ENCODE measurements at regions not wholly inside any gene's neighbourhood (a gene's known extent, or its start where the extent isn't known, plus 50 kb on each side); places are given as distances from the start of the nearest gene placed in this dataset.

- no peaks in the 10 kb centered on the region for H3K9me3 ChIP-seq (replicated peaks)
- H3K4me3 ChIP-seq = no peak overlapping the region
- no peaks in the 10 kb centered on the region for H3K4me1 ChIP-seq
- H3K27ac ChIP-seq (replicated peaks) = no peak overlapping the region
- H3K36me3 ChIP-seq = no peaks in the 10 kb centered on the region
- TF ChIP-seq, protein P1, sequence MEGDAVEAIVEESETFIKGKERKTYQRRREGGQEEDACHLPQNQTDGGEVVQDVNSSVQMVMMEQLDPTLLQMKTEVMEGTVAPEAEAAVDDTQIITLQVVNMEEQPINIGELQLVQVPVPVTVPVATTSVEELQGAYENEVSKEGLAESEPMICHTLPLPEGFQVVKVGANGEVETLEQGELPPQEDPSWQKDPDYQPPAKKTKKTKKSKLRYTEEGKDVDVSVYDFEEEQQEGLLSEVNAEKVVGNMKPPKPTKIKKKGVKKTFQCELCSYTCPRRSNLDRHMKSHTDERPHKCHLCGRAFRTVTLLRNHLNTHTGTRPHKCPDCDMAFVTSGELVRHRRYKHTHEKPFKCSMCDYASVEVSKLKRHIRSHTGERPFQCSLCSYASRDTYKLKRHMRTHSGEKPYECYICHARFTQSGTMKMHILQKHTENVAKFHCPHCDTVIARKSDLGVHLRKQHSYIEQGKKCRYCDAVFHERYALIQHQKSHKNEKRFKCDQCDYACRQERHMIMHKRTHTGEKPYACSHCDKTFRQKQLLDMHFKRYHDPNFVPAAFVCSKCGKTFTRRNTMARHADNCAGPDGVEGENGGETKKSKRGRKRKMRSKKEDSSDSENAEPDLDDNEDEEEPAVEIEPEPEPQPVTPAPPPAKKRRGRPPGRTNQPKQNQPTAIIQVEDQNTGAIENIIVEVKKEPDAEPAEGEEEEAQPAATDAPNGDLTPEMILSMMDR (IDR thresholded peaks at IDR 0.05; ENCODE audit: borderline replicate concordance) = no peak
- H3K27me3 ChIP-seq (ENCODE audit: low read depth) = no peaks in the 10 kb centered on the region
- DNase-seq = no peak
- intact Hi-C loops (cut with micrococcal nuclease) = no loop called here
These were observed 108.8 kb upstream of the JARID2 start for GRCh38 chr6:15137086-15137485.

DNA sequence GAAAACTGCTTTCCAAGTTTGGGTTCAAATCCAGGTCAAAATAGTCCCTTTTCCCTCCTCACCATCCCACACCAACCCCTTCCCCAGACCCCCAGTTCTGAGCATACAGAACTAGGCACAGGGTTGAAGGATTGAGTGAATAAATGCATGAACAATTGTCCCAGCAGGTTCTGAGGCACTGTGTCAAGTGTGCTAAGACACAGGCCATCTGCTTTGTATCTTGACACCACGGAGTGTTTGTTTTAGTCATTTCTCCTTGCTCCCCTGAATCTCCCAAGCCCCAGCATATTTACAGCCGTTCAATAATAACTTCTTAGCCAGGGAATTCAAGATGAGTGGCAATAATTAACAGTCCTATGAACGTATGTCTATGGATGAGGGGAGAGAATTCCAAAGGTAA, 102.8 kb upstream of the JARID2 start:
- peaks cover 4% of the 10 kb centered on the region for H3K4me1 ChIP-seq
- no peaks in the 10 kb centered on the region for H3K27me3 ChIP-seq (ENCODE audit: low read depth)
- H3K4me3 ChIP-seq = no peak overlapping the region
- no peak overlapping the region for H3K27ac ChIP-seq (replicated peaks)
- intact Hi-C loops (cut with micrococcal nuclease) = no loop called here
- H3K9me3 ChIP-seq (replicated peaks) = no peaks in the 10 kb centered on the region
- TF ChIP-seq, protein P1 (IDR thresholded peaks at IDR 0.05; ENCODE audit: borderline replicate concordance) = no peak
- H3K36me3 ChIP-seq = no peaks in the 10 kb centered on the region
- DNase-seq = no peak

- no peak overlapping the region for H3K27ac ChIP-seq (replicated peaks)
- DNase-seq = no peak
- H3K9me3 ChIP-seq (replicated peaks) = no peaks in the 10 kb centered on the region
- TF ChIP-seq, protein P1 (IDR thresholded peaks at IDR 0.05; ENCODE audit: borderline replicate concordance) = no peak
- intact Hi-C loops (cut with micrococcal nuclease) = no loop called here
- H3K4me3 ChIP-seq = no peak overlapping the region
- no peaks in the 10 kb centered on the region for H3K36me3 ChIP-seq
- no peaks in the 10 kb centered on the region for H3K27me3 ChIP-seq (ENCODE audit: low read depth)
- H3K4me1 ChIP-seq = peaks cover 5% of the 10 kb centered on the region
These were observed 102.3 kb upstream of the JARID2 start for GRCh38 chr6:15143540-15143939.

GRCh38 chr6:15145821-15146220, 100.0 kb upstream of the JARID2 start:
- DNase-seq = no peak
- Histone ChIP-seq H3K36me3 (no peaks in the 10 kb centered on the region), H3K27me3 (ENCODE audit: low read depth) (no peaks in the 10 kb centered on the region), H3K4me3 (no peak overlapping the region), H3K9me3 (replicated peaks) (no peaks in the 10 kb centered on the region), H3K27ac (replicated peaks) (no peak overlapping the region), H3K4me1 (peaks cover 5% of the 10 kb centered on the region)
- TF ChIP-seq, protein P1 (IDR thresholded peaks at IDR 0.05; ENCODE audit: borderline replicate concordance) = no peak
- intact Hi-C loops (cut with micrococcal nuclease) = no loop called here

DNA sequence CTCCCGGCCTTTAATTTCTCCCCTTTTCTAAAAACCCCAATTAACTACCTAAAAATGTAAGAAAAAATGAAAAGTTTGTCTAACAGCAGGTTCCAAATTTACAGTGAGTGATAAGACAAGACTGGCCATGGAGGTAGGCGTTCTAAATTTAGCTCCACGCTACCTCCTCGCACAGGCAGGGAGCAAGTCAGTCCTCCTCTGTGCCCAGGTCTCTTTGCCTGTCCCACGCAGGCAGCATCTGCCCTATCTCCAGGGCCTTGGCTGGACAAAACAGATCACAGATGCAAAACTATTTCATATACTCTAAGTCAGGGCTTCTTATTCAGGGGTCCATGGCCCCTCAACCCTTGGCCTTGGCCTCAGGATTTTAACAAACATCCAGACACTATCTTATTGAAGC, 98.0 kb upstream of the JARID2 start:
- no peaks in the 10 kb centered on the region for H3K36me3 ChIP-seq
- H3K27me3 ChIP-seq (ENCODE audit: low read depth) = no peaks in the 10 kb centered on the region
- H3K27ac ChIP-seq (replicated peaks) = no peak overlapping the region
- intact Hi-C loops (cut with micrococcal nuclease) = no loop called here
- no peak overlapping the region for H3K4me3 ChIP-seq
- no peak for DNase-seq
- TF ChIP-seq, protein P1 (IDR thresholded peaks at IDR 0.05; ENCODE audit: borderline replicate concordance) = no peak
- H3K4me1 ChIP-seq = peaks cover 5% of the 10 kb centered on the region
- no peaks in the 10 kb centered on the region for H3K9me3 ChIP-seq (replicated peaks)
